Peyer's patch (tissue), 4 donors: ENCODE measurements at regions not wholly inside any gene's neighbourhood (a gene's known extent, or its start where the extent isn't known, plus 50 kb on each side); places are given as distances from the start of the nearest gene placed in this dataset.

ENCODE experiments used
- POLR2A ChIP-seq, 2 donors: fragments of 450-650 bp; IDR thresholded peaks; one replicate each; pipeline ENCODE4 v1.5.1; 2017; ENCODE audit warnings: antibody characterized with exemption in 2 of 2, mild to moderate bottlenecking in 2 of 2, moderate library complexity in 2 of 2
- TF ChIP-seq, protein P1 (sequence below), 6 experiments: fragments of 450-650 bp in 4 of 6; fragments of 200-600 bp in 2 of 6; sonication (generic) in 1 of 6; IDR thresholded peaks; one replicate each; pipeline ENCODE4 v1.5.1; 2017 to 2019; ENCODE audit warnings: antibody characterized with exemption in 6 of 6, mild to moderate bottlenecking in 3 of 6, moderate library complexity in 1 of 6

- no peak for TF ChIP-seq POLR2A (IDR thresholded peaks at IDR 0.05)
- TF ChIP-seq, protein P1, sequence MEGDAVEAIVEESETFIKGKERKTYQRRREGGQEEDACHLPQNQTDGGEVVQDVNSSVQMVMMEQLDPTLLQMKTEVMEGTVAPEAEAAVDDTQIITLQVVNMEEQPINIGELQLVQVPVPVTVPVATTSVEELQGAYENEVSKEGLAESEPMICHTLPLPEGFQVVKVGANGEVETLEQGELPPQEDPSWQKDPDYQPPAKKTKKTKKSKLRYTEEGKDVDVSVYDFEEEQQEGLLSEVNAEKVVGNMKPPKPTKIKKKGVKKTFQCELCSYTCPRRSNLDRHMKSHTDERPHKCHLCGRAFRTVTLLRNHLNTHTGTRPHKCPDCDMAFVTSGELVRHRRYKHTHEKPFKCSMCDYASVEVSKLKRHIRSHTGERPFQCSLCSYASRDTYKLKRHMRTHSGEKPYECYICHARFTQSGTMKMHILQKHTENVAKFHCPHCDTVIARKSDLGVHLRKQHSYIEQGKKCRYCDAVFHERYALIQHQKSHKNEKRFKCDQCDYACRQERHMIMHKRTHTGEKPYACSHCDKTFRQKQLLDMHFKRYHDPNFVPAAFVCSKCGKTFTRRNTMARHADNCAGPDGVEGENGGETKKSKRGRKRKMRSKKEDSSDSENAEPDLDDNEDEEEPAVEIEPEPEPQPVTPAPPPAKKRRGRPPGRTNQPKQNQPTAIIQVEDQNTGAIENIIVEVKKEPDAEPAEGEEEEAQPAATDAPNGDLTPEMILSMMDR (IDR thresholded peaks at IDR 0.05): no peak
Measured at GRCh38 chr4:115332078-115332477, 218.7 kb upstream of the NDST4 start.
